HTR-8/SVneo (cell line): ENCODE measurements at regions not wholly inside any gene's neighbourhood (a gene's known extent, or its start where the extent isn't known, plus 50 kb on each side); places are given as distances from the start of the nearest gene placed in this dataset.
"Not testable (repeated sequence)": the region's sequence is repeated elsewhere in the genome, so short reads cannot be mapped to it uniquely, and the experiment has no call there.

Experiments
- DNase-seq: peaks from one replicate; pipeline ENCODE4 v3.0.0; 2011; ENCODE audit warnings: low spot score, mixed read lengths; ENCODE audit not compliant: insufficient read length
- FAIRE-seq: peaks from 2 replicates; lab custom pipeline; 2011; peaks lifted over from hg19 to GRCh38; lab: Jason Lieb, UNC

DNA sequence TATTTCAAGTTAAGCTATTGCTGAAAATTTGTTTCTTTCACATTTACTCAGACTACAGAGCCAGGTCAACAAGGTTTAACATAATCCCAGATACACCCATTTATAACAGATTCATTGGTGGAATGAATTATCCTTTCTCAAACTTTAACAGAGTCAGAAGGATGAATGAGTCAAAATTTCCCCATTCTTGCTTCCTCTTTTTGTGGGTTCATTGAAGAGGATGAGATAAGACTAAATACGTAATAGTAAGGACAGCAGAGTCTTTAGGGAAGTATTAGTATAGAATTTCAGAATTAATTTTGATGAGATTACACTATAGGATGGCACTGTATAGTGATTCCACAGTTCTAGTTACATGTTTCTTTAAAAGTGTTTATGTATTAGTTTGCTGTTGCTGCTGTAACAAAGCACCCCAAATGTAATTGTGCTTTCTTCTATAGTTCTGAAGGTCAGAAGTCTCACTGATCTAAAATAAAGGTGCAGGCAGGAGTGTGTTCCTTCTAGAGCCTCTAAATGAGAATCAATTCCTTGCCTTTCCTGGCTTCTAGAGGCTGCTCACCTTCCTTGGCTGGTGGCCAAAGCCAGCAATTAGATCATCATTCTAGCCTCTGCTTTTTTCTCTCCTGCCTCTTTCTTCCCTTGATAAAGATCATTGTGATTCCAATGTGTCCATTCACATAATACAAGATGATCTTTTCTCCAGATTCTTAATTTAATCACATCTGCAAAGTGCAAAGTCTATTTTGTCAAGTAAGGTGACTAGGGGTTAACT, 309.3 kb upstream of the PIK3C3 start:
- FAIRE-seq (no peak), DNase-seq (no peak)

DNA sequence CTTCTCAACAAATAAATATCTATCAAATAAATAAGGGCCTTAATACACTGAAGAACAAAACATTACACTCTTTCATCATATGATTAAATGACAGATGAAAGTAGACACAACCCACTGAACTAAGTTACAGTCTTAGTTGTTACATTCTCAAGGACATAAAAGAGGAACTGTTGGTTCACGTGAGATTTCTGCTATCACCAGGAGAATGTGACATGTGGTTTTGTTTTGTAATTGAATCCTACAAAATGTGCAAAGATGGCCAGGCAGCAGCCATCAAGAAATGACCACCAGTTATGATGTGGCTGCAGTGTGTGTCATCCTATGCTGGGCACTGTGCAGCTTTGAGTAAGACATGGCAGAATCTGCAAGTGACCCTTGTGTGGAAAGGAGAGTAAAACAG, 310.6 kb upstream of the PIK3C3 start:
- no peak for FAIRE-seq
- no peak for DNase-seq

DNA sequence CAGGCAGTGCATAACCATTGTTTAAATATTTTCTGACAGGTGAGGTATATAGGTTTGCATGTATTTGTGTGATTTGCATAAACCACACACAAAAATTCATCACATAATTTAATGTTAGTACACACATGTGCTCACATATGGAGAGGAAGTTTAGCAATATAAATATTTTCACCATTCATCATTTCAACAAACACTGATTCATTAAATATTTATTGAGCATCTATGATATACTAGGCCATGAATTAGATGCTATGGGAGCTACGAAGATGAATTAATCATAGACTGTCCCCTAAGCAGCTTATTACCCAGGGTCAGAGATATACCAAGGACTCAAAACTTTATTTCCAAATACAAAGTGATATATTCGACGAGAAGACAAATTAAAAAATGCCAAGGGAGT, 311.6 kb upstream of the PIK3C3 start:
- FAIRE-seq (no peak), DNase-seq (no peak)

DNA sequence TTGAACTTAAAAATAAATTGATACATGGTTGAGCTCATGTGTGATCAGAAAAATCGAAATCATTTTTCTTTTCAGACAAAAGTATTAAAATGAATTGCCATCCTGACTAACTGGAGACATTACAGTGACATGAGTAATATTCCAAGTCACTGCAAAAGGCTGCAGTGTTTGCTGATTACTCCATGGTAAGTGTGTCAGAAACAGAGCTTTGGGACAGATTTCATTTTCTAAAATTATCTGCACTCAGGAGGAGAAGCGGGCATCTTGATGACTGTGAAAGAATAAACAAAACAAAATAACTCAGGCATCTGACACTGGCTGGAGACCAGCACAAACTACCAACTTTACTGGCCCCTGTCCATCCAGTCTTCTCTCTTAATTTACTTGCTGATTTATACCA, 312.3 kb upstream of the PIK3C3 start:
- no peak for DNase-seq
- no peak for FAIRE-seq

DNA sequence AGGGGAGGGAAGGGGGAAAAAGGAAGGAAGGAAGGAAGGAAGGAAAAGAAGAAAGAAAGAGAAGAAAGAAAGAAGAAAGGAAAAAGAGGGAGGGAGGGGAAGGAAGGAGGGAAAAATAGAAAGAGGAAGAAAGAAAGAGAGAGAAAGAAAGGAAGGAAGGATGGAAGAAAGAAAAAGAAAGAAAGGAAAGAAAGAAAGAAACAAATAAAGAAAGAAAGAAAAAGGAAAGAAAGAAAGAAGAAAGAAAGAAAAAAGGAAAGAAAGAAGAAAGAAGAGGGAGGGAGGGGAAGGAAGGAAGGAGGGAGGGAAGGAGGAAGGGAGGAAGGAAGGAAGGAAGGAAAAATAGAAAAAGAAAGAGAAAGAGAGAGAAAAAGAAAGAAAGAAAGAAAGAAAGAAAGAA, 315.8 kb upstream of the PIK3C3 start:
- FAIRE-seq (no peak), DNase-seq (no peak)

DNA sequence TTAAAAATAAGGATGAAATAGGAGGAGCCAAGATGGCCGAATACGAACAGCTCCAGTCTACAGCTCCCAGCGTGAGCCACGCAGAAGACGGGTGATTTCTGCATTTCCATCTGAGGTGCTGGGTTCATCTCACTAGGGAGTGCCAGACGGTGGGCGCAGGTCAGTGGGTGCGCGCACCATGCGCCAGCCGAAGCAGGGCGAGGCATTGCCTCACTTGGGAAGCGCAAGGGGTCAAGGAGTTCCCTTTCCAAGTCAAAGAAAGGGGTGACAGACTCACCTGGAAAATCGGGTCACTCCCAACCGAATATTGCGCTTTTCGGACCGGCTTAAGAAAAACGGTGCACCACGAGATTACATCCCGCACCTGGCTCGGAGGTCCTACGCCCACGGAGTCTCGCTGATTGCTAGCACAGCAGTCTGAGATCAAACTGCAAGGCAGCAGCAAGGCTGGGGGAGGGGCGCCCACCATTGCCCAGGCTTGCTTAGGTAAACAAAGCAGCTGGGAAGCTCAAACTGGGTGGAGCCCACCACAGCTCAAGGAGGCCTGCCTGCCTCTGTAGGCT, 323.2 kb upstream of the PIK3C3 start:
- not testable (repeated sequence) for DNase-seq, FAIRE-seq

DNA sequence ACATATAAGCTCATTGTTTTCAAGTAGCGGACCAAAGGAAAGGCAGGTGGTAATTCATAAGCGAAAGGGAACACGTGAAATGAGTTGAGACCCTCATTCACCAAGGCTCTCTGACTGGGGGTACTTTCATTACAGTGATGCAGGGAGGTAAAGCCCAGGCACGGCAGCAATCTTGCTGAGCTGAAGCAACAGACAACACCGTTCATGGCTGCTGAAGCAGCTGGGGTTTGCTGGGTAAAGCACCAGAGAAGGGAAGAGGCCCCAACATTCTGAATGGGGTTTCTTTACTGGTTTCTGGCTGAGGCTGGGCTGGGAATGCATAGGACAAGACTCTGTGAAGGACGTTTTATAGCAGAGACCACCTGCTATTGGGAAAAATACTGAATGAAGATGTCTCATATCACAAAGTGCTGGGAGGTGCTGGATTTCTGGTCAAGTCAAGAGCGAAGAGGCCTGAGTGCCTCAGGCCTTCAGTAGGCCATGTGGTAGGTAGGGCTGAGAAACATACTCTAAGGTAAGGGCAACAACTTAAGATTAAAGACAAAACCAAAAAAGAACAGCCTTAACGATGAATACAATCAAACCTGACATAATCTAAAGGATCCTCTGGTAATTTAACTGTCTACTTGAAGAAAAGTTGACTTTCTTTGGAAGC, 324.7 kb upstream of the PIK3C3 start:
- DNase-seq (no peak), FAIRE-seq (no peak)

DNA sequence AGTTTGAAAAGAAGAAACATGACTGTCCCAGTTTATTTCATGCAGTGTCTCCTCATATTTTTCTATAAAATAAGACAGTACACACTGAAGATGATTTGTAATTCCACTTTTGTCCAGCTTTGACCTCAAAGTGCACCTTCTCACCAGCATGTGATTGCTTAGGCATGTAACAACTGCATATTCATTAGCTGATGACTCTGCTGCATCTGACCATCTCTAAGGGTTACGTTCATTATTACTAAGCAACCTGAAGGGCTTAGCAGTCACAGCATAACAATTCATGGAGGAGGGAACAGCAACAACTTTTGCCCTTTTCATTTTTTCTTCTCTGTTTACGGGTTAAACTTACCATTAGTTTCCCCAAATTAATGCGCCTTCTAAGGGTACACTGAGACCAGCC, 330.6 kb upstream of the PIK3C3 start:
- FAIRE-seq (no peak), DNase-seq (no peak)

DNA sequence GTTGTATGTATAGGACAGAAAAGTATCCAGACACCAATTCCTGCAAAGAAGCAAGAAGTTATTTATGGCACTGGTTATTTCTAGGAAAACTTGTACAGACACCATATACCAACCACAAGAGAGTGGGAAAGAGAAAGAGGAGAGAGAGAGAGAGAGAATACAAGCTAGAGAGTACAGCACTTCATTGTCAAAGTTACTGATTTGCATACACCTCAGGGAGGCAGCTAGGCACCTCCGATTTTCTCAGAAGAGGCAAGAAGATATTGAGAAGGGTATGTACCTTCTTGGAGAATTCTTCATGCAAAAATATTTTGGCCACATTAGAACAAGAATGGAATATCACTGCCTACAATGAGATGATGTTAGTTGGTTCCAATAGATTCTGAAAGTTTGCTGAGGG, 333.9 kb upstream of the PIK3C3 start:
- FAIRE-seq = no peak
- DNase-seq = no peak

DNA sequence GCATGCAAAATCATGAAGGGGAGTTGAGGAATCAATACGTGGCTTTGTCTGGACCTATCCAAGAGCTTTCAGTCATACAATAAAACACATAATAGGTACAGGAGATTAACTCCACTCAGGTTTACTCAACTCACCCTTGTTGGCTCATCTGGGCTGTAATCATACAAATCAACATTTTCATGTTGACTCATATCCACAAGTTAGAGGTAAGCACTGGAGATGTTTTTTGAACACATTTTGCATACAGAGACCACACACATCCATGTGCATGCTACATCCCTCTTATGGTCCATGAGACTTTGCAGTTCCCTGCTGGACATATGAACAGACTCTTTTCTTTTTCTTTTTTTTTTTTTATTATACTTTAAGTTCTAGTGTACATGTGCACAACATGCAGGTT, 336.9 kb upstream of the PIK3C3 start:
- no peak for FAIRE-seq
- DNase-seq = no peak

DNA sequence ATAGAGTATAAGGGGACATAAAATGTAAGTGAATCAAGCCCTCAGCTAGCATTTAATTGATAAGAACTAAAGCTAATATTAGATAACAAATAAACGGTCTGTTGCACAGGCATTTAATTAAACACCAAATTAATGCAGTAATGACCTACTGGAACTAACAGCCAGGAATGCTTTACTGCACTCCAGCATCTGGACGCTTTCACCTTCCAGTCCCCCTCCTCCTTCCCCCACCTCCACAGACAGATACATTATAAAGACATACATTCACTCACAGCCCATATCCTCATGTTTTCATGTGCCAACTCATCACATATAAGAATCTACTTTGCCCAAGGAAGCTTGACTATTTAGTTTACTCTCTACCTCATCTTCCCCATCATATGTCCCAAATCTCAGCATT, 337.4 kb upstream of the PIK3C3 start:
- FAIRE-seq = no peak

DNA sequence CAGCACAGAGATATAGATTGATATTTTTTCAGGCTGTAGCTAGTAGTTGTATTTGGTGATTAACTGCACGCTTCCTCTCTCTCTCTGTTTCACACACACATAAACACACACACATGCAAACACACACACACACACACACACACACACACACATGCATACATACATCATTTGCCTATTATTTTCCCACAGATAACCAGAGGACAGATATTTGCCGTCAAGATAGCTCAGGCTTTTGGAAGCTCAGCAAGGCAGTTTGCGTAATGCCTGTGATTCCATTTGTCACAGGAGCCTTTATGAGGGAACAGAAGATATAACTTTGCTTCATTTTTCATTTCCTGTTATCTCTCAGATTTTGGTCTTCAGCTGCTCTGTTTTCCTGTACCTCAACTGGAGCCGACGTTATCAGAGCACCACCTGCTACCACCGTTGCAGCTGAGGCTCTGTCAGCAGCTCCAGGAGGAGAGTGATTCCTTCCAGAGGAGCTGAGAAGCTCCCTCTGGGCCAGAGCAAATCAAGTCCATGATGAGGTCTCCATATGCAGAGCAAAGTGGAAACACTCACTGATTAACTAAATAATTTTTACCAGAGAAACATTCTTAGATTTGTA, 341.9 kb upstream of the PIK3C3 start:
- FAIRE-seq = no peak
- no peak for DNase-seq

More for the DNA sequence above, 337.4 kb upstream of the PIK3C3 start:
- DNase-seq = no peak

DNA sequence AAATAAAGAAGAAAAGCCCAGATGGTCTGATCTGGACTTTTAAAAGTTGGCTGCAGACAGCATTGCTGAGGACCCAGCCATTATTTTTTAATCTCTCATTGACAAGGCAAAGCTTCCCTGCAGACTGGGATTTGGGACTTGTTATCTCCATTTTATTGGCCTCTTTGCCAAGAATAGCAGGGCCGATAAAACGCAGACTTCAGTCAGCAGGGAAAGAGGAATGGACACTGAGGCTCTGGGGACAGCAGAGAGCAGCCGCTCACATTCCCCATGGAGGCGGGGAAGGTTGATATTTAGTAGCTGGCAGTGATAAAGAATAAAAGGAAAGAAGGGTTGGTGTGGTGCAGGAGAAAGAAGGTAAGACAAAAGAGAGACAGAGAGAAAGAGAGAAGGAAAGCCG, 350.1 kb upstream of the PIK3C3 start:
- DNase-seq (no peak), FAIRE-seq (no peak)

DNA sequence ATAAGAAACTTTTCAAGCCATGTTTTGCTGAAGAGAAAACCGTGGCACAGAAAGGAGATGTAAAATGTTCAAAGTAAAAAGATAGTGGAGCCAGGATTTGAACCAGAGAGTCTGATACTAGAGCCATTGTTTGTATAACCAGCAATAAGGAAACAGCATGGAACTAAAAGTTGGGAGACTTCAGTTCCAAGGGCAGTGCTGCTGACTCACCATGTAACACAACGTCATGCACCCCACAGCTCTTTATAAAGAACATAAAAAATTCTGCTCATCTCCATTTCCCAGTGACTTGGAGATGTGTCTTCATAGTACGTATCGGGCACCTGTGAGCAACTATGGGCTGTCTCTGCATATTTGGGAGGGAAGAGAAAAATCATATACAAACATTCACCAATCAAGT, 353.0 kb upstream of the PIK3C3 start:
- DNase-seq (no peak), FAIRE-seq (no peak)

DNA sequence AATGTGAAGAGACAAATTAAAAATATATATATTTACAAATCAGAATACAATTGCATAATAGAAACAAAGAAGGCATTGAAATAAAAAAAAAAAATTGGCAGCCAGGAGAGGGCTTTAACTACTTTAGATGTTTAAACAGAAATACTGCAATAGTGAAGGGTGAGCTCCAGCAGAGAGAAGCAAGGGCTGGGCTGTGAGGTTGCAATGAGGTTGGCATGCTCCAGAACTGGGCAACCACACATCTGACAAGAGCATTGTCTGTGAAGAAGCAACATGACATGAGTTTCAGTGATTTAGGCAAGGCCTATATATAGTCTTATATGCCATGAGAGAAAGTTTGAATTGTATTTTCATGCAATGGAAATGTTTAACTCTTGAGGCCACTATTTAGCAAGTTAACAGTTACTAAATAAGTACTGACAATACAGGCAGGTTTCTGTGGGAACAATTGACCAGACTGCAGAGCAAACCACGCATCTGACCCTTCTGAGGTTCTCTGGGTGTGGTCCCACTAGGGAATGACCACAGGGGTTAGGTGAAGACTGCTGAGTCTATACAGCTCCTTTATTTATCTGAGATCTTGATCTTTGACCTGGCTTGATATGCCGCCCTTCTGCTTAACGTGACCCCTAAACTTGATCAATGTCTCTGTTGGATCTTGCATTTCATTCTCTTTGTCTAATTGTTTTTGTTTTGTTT, 354.2 kb upstream of the PIK3C3 start:
- DNase-seq = no peak
- no peak for FAIRE-seq

DNA sequence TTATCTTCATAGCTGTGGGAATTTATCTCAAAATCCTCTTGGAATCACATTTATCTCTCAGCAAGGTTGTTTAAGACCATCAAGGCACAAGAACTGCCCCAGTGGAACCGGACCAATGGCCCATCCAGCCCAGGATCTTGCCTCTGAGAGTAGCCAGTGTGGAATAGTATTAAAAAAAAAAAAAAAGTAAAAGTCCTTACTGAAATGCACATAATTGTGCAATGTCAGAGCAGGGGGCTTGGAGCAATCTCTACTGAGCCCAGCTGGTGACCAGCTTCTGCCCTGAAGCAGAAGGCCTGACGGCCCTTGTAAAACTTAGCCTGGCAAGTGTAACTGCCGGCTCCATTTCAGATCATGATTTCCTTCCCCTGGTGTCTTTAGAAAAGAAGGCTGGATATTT, 355.6 kb upstream of the PIK3C3 start:
- FAIRE-seq = no peak
- DNase-seq = no peak

DNA sequence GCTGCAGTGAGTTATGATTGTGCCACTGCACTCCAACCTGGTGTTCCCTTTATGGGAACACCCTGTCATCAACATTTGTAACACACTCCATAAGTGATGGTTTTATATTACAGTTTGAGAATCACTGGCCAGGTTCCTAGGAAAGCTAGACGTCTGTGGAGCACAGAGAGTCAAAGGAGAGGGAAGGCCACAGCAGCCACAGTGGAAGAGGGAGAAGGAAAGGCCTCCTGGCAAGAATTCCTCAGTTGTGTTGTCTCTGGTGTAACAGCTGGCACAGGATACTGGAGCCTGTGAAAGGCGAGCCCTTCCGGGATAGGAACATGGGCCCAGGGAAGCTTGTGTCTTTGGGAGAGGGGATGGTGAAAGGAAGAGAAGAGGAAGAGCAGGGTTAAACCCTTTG, 360.5 kb upstream of the PIK3C3 start:
- FAIRE-seq = no peak

DNA sequence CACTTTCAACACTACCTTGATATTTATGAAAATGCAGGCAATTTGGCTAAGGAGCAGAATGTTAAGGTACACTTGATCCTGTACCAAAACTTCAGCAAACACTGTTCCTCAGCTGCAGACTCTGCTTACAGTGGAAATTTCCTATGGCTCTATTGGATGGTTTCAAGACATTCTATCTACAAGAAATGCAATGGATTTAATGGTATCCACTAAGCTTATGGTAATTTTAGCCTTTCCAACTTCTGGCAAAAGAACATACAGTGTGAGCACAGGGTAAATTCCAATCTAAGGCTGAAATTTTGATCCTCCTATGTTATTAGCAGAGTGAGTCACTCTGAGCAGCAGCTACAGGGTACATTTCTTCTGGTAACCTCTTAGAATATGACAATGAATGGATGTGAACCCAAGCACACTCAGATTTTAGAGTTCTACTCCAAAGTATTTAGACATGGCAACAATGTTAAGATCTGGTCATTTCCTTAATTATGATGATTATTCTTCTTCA, 361.8 kb upstream of the PIK3C3 start:
- FAIRE-seq = no peak
- no peak for DNase-seq

More for the DNA sequence above, 360.5 kb upstream of the PIK3C3 start:
- no peak for DNase-seq

DNA sequence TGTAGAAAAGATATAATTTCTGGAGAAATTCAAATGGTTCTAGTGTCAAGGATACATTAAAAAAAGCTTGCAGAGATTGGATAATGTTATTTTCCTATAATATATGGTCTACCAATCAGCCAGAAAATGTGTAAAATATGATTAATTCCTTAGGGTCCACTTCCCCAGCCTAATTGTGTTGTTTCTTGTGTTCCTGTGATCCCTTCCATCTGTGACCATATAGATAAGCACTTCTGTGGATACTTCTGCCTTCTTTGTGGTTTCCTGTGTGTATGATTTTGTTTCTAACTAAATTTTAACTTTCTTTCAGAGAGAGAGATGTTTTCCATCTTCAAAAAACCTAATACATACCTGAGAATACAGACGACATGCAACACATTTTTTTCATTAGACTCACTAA, 367.1 kb upstream of the PIK3C3 start:
- FAIRE-seq (no peak), DNase-seq (no peak)

DNA sequence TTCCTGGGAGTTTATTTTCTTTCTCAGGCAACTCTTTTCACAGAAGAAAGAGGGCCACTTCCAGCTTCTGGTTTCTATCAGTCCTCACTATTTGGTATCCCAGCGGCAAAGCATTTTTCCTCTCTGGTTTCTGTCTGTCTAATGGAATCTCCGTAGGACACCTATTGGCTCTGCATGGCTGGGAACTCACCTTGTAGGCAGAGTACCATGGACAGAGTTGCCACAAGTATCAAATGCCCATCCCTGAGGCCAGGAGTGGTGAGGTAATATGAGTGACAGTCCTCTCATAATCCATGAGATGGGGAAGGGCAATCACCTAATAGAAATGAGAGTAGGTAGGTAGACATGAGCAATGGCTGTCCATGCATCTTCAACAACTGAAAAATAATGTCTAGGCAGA, 369.5 kb upstream of the PIK3C3 start:
- no peak for FAIRE-seq
- DNase-seq = no peak
